ENCODE measurements at regions not wholly inside any gene's neighbourhood (a gene's known extent, or its start where the extent isn't known, plus 50 kb on each side); places are given as distances from the start of the nearest gene placed in this dataset.
"Not testable (repeated sequence)": the region's sequence is repeated elsewhere in the genome, so short reads cannot be mapped to it uniquely, and the experiment has no call there.

DNA sequence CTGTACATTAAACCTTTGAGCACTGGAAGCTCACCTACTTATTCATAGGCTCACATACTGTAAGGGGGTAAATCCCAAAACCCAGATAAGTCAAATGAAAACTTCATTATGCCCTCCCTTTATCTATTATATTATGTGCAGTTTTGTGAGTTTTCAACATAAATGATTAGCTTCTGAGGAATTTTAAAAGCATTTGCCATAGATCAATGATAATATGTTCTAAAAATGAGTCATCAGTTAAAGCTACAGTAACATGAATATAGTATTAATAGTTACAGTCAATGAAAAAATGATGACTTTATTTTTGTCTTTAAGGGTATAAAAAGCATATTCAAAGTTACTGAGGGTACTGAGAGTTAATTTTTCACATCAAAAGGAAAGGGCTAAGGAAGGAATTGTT is 151.9 kb downstream of the SPATA31A6 start:
- CTCF ChIA-PET (ENCODE audit: low intra/inter-chr PET ratio); H3K79me2 ChIP-seq (ENCODE audit: control insufficient read depth, insufficient read depth, low read length); BruUV-seq (replicated peaks); POLR2A ChIA-PET; ATAC-seq; in situ Hi-C loops (cut with MboI); DNase-seq (ENCODE audit: extremely low read depth in 1 of 4, low spot score in 3 of 4); FAIRE-seq; H4K20me1 ChIP-seq (replicated peaks; ENCODE audit: control insufficient read depth, insufficient read depth, low read length); H3K4me2 ChIP-seq (ENCODE audit: insufficient read depth, low read length); H3K9ac ChIP-seq (ENCODE audit: insufficient read depth in 1 of 2, low read depth in 2 of 2, low read length in 2 of 2); H3K9me3 ChIP-seq (replicated peaks; ENCODE audit: control insufficient read depth, insufficient read depth, low read depth, low read length); H2AFZ ChIP-seq (ENCODE audit: low read depth, low read length); intact Hi-C loops (cut with micrococcal nuclease); H3K4me3 ChIP-seq; H3K27ac ChIP-seq (ENCODE audit: extremely low read depth, low read depth, low read length); H3K27me3 ChIP-seq (ENCODE audit: control insufficient read depth in 2 of 2, insufficient read depth in 2 of 2, low read length in 2 of 2); H3K4me1 ChIP-seq (replicated peaks in 1 of 2; ENCODE audit: control insufficient read depth in 2 of 2, insufficient read depth in 2 of 2, low read length in 2 of 2); H3K36me3 ChIP-seq (ENCODE audit: control insufficient read depth, insufficient read depth, low read length); H3K9me1 ChIP-seq (ENCODE audit: control insufficient read depth, insufficient read depth, low read length): not testable (repeated sequence)

DNA sequence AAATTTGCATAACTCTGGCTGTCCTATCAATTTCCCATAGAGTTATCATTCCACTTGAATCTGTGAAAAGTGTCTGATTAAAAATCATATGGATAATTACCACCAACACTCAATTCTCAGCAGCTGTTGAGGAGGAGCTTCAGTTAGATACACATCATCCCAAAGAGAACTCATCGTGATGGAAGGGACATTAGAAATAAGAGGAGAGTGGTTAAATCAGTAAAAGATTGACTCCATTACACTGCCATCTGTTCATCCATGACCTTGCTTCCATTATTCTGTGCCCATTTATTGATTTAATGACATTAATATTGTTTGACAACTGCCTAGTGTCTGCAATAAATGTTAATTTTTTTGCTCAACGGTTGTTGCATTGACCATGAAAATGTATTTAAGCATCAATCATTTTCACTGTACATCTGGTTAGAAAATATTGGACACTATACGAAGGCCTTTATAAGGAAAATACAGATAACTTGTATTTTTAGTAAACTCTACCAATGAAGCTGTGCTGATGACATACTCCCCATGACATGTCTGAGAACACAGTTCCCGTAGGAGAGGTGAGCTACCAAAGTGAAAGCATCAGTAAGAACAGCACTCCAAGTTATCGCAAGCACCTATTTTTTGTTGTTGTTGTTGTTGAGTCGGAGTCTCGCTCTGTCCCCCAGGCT is 152.7 kb downstream of the SPATA31A6 start:
- H3K79me2 ChIP-seq (ENCODE audit: control insufficient read depth, insufficient read depth, low read length); in situ Hi-C loops (cut with MboI); H3K36me3 ChIP-seq (ENCODE audit: control insufficient read depth, insufficient read depth, low read length); H3K4me3 ChIP-seq; H3K9me3 ChIP-seq (replicated peaks; ENCODE audit: control insufficient read depth, insufficient read depth, low read depth, low read length); H2AFZ ChIP-seq (ENCODE audit: low read depth, low read length); BruUV-seq (replicated peaks); FAIRE-seq; H3K9ac ChIP-seq (ENCODE audit: insufficient read depth in 1 of 2, low read depth in 2 of 2, low read length in 2 of 2); H3K27me3 ChIP-seq (ENCODE audit: control insufficient read depth in 2 of 2, insufficient read depth in 2 of 2, low read length in 2 of 2); H4K20me1 ChIP-seq (replicated peaks; ENCODE audit: control insufficient read depth, insufficient read depth, low read length); H3K27ac ChIP-seq (ENCODE audit: extremely low read depth, low read depth, low read length); H3K4me2 ChIP-seq (ENCODE audit: insufficient read depth, low read length); DNase-seq (ENCODE audit: extremely low read depth in 1 of 4, low spot score in 3 of 4); intact Hi-C loops (cut with micrococcal nuclease); ATAC-seq; H3K9me1 ChIP-seq (ENCODE audit: control insufficient read depth, insufficient read depth, low read length); H3K4me1 ChIP-seq (replicated peaks in 1 of 2; ENCODE audit: control insufficient read depth in 2 of 2, insufficient read depth in 2 of 2, low read length in 2 of 2); CTCF ChIA-PET (ENCODE audit: low intra/inter-chr PET ratio); POLR2A ChIA-PET: not testable (repeated sequence)
- 8% methylated on average over 7 of the region's 7 CpGs for WGBS (ENCODE audit: insufficient coverage, low coverage, missing lambda C conversion rate)

DNA sequence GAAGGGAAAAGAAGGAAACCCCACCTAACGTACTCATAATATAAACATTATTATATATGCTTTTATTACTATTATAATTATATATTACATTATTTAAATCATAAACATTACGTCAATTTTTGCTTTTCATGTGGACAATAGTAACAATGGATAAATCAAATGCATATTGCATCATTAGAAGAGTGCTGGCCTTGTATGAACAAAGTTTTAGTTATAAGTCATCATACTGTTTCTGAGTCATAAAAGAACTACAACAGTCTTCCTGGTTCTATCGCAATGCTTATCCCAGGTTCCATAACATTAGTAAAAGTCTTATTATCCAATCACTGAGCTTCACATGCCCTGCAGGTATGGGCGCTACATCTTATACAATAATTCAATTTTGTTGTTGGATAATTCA is 154.8 kb downstream of the SPATA31A6 start:
- intact Hi-C loops (cut with micrococcal nuclease); H3K36me3 ChIP-seq (ENCODE audit: control insufficient read depth, insufficient read depth, low read length); ATAC-seq; H3K4me1 ChIP-seq (replicated peaks in 1 of 2; ENCODE audit: control insufficient read depth in 2 of 2, insufficient read depth in 2 of 2, low read length in 2 of 2); H3K27me3 ChIP-seq (ENCODE audit: control insufficient read depth in 2 of 2, insufficient read depth in 2 of 2, low read length in 2 of 2); H3K27ac ChIP-seq (ENCODE audit: extremely low read depth, low read depth, low read length); H3K79me2 ChIP-seq (ENCODE audit: control insufficient read depth, insufficient read depth, low read length); H2AFZ ChIP-seq (ENCODE audit: low read depth, low read length); CTCF ChIA-PET (ENCODE audit: low intra/inter-chr PET ratio); DNase-seq (ENCODE audit: extremely low read depth in 1 of 4, low spot score in 3 of 4); H3K9me3 ChIP-seq (replicated peaks; ENCODE audit: control insufficient read depth, insufficient read depth, low read depth, low read length); in situ Hi-C loops (cut with MboI); FAIRE-seq; H3K9ac ChIP-seq (ENCODE audit: insufficient read depth in 1 of 2, low read depth in 2 of 2, low read length in 2 of 2); H3K4me3 ChIP-seq; H4K20me1 ChIP-seq (replicated peaks; ENCODE audit: control insufficient read depth, insufficient read depth, low read length); BruUV-seq (replicated peaks); H3K4me2 ChIP-seq (ENCODE audit: insufficient read depth, low read length); H3K9me1 ChIP-seq (ENCODE audit: control insufficient read depth, insufficient read depth, low read length); POLR2A ChIA-PET: not testable (repeated sequence)
- WGBS (ENCODE audit: insufficient coverage, low coverage, missing lambda C conversion rate), result 4% methylated on average over 3 of the region's 4 CpGs

DNA sequence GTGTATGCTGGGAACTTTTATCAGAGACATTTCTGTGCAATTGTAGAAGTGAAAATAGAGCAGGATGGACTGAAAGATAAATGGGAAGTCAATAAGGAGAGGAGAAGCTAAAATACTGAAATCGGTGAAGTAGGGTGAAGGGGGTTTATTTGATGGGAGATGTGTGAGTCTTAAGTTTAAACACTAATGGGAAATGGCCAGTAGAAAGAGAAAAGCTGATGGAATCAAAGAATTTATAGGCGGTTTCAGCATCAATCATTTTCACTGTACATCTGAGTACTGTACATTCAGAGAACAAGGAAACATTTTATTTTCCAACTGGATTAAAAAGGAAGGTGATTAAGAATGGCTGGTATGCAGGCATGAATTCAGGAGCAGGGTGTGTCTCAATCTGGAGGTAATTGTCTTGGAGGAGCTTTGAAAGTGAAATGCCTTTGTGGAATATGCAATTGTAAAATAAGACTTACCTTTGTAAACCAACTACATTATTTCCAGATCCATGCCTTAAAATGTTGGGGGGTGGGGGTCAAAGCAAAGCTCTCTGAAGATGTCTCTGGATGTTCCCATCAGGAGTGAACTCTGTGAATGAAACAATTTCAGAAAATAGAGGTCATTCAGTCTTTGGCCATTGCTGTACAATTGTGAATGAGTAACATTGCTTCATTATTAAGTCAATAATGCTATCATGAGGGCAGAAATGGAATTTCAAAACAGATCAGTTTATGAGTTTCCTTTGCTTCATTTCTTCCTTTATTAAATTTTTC is 156.4 kb downstream of the SPATA31A6 start:
- DNase-seq (ENCODE audit: extremely low read depth in 1 of 4, low spot score in 3 of 4); H3K36me3 ChIP-seq (ENCODE audit: control insufficient read depth, insufficient read depth, low read length); in situ Hi-C loops (cut with MboI); FAIRE-seq; POLR2A ChIA-PET; H2AFZ ChIP-seq (ENCODE audit: low read depth, low read length); H4K20me1 ChIP-seq (replicated peaks; ENCODE audit: control insufficient read depth, insufficient read depth, low read length); intact Hi-C loops (cut with micrococcal nuclease); ATAC-seq; H3K4me2 ChIP-seq (ENCODE audit: insufficient read depth, low read length); H3K4me3 ChIP-seq; CTCF ChIA-PET (ENCODE audit: low intra/inter-chr PET ratio); H3K9me3 ChIP-seq (replicated peaks; ENCODE audit: control insufficient read depth, insufficient read depth, low read depth, low read length); H3K9me1 ChIP-seq (ENCODE audit: control insufficient read depth, insufficient read depth, low read length); H3K79me2 ChIP-seq (ENCODE audit: control insufficient read depth, insufficient read depth, low read length); H3K27me3 ChIP-seq (ENCODE audit: control insufficient read depth in 2 of 2, insufficient read depth in 2 of 2, low read length in 2 of 2); H3K27ac ChIP-seq (ENCODE audit: extremely low read depth, low read depth, low read length); H3K9ac ChIP-seq (ENCODE audit: insufficient read depth in 1 of 2, low read depth in 2 of 2, low read length in 2 of 2); H3K4me1 ChIP-seq (replicated peaks in 1 of 2; ENCODE audit: control insufficient read depth in 2 of 2, insufficient read depth in 2 of 2, low read length in 2 of 2); BruUV-seq (replicated peaks): not testable (repeated sequence)
- 0% methylated on average over 2 of the region's 2 CpGs for WGBS (ENCODE audit: insufficient coverage, low coverage, missing lambda C conversion rate)
